ENCODE measurements at regions not wholly inside any gene's neighbourhood (a gene's known extent, or its start where the extent isn't known, plus 50 kb on each side); places are given as distances from the start of the nearest gene placed in this dataset.

DNA sequence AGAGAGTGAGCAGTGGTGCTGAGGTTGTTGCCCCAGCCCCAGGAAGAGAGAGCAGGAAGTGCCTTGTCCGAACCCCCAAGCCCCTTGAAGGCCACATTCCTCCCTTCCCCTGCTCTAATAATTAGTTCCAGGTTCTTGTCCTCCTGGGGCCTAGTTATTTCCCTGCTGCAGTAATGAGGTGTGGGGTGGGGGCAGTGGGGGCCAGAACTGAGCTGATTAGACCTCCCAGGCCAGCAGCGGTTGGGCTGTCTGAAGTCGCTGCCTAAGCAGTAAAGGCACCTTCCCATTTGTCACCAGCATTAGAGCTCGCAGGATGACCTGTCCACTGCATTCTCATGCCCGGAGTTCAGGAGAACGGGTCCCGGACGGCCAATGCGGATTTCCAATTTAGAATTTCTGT is 186.5 kb upstream of the CSF3R start:
- ATAC-seq (no peak), DNase-seq (ENCODE audit: low spot score in 2 of 2) (no peak)
- H3K4me1 Mint-ChIP-seq: peaks cover 6% of the 10 kb centered on the region
- H3K4me3 Mint-ChIP-seq: no peak overlapping the region
- H3K27ac Mint-ChIP-seq: no peak overlapping the region
- no peaks in the 10 kb centered on the region for H3K36me3 Mint-ChIP-seq
- no peaks in the 10 kb centered on the region for H3K9me3 Mint-ChIP-seq

DNA sequence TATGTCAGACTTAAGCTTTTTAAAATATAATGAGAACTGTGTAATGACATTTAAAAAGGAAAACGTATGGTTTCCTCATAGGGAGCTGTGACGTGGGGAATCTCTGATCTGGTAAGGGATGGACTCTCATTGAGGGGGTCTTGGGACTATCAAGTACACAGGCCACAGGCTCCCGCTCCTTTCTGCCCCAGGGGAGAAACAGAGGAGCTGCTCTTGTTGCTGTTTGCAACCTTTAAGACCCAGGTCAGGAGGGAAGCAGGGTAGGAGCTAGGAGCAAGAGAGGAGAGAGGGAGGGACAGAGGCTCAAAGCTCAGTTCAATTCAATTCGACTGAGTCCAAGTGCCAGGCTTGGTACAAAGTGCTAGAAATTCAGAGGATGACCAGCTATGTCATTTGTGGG is 185.1 kb upstream of the CSF3R start:
- no peaks in the 10 kb centered on the region for H3K36me3 Mint-ChIP-seq
- DNase-seq (ENCODE audit: low spot score in 2 of 2) (no peak), ATAC-seq (no peak)
- H3K4me3 Mint-ChIP-seq: no peak overlapping the region
- H3K27ac Mint-ChIP-seq: no peak overlapping the region
- H3K4me1 Mint-ChIP-seq: peaks cover 6% of the 10 kb centered on the region
- H3K9me3 Mint-ChIP-seq: no peaks in the 10 kb centered on the region

DNA sequence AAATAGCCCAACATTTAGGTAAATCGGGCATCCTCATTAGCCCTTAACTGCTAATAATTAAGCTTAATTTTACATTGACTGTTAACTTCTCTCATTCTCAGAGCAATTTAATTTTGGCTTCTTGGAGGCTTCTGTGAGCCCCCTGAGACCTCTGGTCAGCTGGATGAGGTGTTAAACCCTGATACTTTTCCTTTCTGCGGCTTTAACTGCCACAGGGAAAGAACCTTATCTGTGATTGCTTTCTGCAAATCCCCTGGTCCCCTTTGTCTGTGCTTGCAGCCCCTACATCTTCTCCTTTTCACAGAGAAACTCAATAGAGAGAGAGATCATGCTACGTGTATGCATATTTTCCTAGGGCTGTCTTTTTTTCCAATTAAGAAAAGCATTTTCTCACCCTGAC is 184.5 kb upstream of the CSF3R start:
- Mint-ChIP-seq H3K36me3 (no peaks in the 10 kb centered on the region), H3K4me1 (peaks cover 6% of the 10 kb centered on the region), H3K9me3 (no peaks in the 10 kb centered on the region), H3K27ac (no peak overlapping the region), H3K4me3 (no peak overlapping the region)
- DNase-seq (ENCODE audit: low spot score in 2 of 2) (no peak), ATAC-seq (no peak)

DNA sequence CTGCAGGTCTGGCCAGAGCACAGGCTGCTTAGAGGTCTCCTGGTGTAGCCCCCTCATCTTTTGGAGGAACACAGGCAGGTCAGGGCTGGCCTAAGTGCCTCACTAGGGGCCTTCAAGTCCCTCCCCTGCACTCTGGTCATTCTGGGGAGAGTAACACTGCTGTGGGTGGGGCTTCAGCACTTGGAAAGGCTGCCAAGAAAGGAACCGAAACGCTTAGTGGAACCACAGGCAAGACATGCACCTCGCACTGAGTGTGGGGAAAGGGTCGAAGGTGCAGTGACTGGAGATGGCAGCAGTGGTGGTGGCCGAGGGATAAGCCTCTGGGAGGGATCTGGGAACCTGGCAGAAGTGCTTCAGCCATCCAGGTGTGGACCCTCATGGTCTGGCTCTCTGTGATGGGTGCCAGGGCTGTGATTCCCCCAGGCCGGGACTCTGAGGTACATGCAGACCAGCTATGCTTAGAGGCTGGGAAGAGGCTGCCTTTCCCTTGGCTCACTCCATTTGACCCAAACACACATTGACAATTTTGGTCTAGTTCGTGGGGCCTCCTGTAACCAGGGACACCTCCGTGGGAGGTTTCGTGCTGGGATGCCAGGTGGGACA is 182.9 kb upstream of the CSF3R start:
- no peaks in the 10 kb centered on the region for H3K36me3 Mint-ChIP-seq
- H3K27ac Mint-ChIP-seq: no peak overlapping the region
- no peaks in the 10 kb centered on the region for H3K9me3 Mint-ChIP-seq
- ATAC-seq: no peak
- no peak for DNase-seq (ENCODE audit: low spot score in 2 of 2)
- H3K4me1 Mint-ChIP-seq: peaks cover 6% of the 10 kb centered on the region
- H3K4me3 Mint-ChIP-seq: no peak overlapping the region

DNA sequence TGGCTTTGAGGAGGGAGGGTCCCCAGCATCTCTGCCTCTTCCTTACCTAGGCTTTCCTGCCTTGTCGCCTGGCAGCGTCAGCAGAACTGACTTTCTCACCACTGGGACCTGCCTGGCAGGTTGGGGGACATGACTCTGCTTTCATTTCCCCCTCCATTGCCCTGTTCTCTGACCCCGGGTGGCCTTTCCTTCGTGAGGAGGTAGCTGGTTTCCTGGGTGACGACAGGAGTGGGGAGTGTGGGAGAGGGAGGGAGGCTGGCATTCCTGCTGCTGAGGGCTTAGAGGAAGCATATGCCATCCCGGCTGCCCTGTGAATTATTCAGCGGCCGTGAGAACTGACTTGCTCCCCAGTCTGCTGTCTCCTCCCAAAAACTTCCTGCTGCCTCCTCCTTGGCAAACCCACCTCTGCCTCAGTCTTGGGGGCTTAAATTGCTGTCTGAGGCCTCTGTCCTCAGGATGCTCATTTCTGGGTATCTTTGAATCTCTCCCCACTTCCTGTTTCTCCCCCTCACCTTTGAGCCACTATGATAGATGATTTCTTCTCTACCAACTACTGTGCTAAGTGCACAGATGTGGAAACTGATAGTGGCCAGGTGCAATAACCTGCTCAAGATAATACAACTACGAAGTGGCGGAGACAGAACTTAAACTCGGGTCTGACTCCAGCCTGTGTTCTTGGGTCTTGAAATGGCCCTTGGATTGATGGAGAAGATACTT is 182.0 kb upstream of the CSF3R start:
- Mint-ChIP-seq H3K4me1 (peaks cover 6% of the 10 kb centered on the region), H3K9me3 (no peaks in the 10 kb centered on the region), H3K27ac (no peak overlapping the region), H3K4me3 (no peak overlapping the region), H3K36me3 (no peaks in the 10 kb centered on the region)
- DNase-seq (ENCODE audit: low spot score in 2 of 2): no peak
- ATAC-seq: no peak

DNA sequence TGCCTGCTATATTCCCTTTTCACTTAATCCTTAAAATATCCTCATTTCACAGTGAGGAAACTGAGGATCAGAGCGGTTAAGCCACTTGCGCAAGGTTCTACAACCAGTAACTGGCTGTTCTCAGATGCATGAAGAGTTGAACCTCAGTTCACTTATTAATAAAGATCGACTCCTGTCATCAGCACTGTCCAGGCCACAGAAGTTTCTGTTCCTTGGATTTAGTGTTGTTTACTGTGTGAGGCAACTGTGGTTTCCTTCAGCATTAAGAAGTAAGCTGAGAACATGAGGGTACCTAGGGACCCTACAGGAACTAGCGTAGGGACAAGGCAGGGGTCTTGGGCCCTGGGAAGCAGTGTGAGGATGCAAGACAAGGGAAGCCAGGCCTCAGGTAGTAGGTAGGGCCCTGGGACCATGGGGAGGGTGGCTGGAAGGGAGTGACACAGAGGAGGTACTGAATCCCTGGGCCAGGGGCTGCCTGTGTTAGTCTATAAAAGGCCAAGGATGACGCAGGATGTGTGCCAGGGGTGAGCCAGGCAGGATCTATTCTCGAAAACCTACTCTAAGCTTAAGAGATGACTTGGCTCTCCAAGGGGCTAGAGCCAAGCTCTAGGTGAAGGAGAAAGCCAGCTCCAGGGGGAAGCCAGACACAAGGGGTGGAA is 181.2 kb upstream of the CSF3R start:
- peaks cover 6% of the 10 kb centered on the region for H3K4me1 Mint-ChIP-seq
- no peak overlapping the region for H3K4me3 Mint-ChIP-seq
- DNase-seq (ENCODE audit: low spot score in 2 of 2) (no peak), ATAC-seq (no peak)
- H3K36me3 Mint-ChIP-seq: no peaks in the 10 kb centered on the region
- H3K9me3 Mint-ChIP-seq: no peaks in the 10 kb centered on the region
- no peak overlapping the region for H3K27ac Mint-ChIP-seq

DNA sequence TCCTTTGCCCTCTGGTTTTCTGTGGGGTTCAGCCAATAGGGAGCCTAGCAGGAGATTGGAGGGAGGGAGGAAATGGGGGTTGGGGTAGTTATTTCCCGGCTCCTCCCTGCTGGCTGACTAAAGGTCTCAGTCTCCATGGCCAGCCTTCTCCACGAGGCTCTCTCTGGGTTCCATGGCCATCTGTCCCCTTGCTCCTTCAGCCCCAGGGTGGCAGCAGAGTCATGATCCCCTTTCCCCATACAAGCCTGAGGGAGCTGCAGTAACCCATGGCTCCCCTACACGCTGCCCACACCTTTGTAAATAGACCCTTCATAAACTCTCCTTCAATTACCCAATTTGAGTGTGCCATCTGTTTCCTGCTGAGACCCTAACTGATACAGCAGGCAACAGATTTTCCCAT is 176.1 kb upstream of the CSF3R start:
- Mint-ChIP-seq H3K36me3 (no peaks in the 10 kb centered on the region), H3K27ac (no peak overlapping the region), H3K4me3 (no peak overlapping the region), H3K4me1 (no peaks in the 10 kb centered on the region), H3K9me3 (no peaks in the 10 kb centered on the region)
- DNase-seq (ENCODE audit: low spot score in 2 of 2) (no peak), ATAC-seq (no peak)

DNA sequence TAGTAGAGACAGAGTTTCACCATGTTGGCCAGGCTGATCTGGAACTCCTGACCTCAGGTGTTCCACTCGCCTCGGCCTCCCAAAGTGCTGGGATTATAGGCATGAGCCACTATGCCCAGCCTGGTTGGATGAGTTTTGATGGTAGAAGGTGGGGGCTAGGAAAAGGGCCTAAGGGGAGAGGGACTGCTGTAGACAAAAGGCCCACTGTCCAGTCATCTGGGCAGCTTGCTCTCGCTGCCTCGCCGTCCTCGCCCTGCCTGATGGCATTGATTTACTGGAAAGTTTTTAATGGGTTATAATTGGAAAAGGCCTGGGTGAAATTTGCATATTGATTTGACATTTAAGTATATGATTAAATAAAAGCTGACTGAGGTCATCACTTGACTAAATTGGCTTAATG is 175.1 kb upstream of the CSF3R start:
- no peaks in the 10 kb centered on the region for H3K36me3 Mint-ChIP-seq
- H3K4me1 Mint-ChIP-seq: no peaks in the 10 kb centered on the region
- H3K9me3 Mint-ChIP-seq: no peaks in the 10 kb centered on the region
- DNase-seq (ENCODE audit: low spot score in 2 of 2): no peak
- no peak overlapping the region for H3K4me3 Mint-ChIP-seq
- no peak for ATAC-seq
- no peak overlapping the region for H3K27ac Mint-ChIP-seq

DNA sequence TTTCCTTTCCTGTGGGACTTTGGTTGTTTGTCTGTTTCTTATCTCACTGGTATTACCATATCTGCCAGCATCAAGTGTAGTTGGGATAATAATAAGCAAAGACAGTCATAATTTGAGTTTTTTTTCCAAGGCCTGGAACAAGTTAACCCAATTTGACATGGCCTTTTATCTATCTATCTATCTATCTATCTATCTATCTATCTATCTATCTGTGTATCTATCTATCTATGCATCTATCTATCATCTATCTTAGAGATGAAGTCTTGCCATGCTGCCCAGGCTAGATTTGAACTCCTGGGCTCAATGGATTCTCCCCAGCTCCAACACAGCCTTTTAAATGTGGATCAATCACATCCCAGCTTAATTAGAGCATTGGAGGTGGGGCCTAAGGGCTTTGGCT is 174.1 kb upstream of the CSF3R start:
- Mint-ChIP-seq H3K9me3 (no peaks in the 10 kb centered on the region), H3K4me1 (peaks cover 10% of the 10 kb centered on the region)
- no peak for ATAC-seq

DNA sequence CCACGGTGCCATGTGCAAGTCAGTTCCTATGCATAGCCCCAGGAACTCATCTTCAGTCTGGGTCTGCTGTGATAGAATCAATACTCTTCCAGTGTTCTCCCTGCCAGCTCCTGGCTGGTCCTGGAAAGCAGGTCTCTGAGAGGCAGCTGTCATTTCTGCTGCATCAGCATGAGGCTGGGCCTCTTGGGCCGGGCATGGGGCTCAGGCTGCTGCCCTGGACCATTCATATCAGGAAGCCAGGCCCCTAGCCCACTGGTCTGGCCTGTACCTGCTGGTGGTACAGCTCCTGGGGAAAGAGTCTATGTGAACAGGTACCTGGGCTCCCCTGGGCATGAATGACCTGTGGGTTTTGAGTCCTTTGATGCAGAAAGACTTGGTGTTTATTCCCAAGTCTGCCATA is 173.6 kb upstream of the CSF3R start:
- H3K36me3 Mint-ChIP-seq: no peaks in the 10 kb centered on the region
- H3K27ac Mint-ChIP-seq: no peak overlapping the region
- no peak overlapping the region for H3K4me3 Mint-ChIP-seq
- H3K4me1 Mint-ChIP-seq: peaks cover 12% of the 10 kb centered on the region
- H3K9me3 Mint-ChIP-seq: no peaks in the 10 kb centered on the region
- ATAC-seq (no peak), DNase-seq (ENCODE audit: low spot score in 2 of 2) (no peak)

More for the DNA sequence above, 174.1 kb upstream of the CSF3R start:
- no peak overlapping the region for H3K4me3 Mint-ChIP-seq
- no peak for DNase-seq (ENCODE audit: low spot score in 2 of 2)
- no peaks in the 10 kb centered on the region for H3K36me3 Mint-ChIP-seq
- H3K27ac Mint-ChIP-seq: no peak overlapping the region

DNA sequence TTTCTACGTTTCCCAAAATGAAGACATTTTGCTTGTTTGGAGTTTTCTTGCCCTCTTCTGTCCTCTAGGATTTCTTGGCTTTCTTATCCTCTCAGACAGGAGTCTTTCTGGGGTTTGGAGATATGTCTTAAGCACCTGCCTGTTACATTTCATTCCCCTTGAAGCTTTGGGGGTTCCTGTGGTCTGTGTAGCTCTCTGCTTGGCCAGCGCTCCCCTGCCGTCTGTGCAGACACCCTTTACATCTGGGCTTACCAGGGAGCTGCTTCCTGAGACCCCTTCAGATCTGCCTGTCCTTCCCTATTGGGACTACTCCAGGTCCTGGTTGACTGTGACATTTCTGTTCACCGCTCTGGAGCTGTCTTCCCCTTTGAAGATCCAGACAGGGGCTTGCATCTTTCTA is 171.9 kb upstream of the CSF3R start:
- DNase-seq (ENCODE audit: low spot score in 2 of 2): no peak
- H3K27ac Mint-ChIP-seq: no peak overlapping the region
- no peak overlapping the region for H3K4me3 Mint-ChIP-seq
- no peaks in the 10 kb centered on the region for H3K9me3 Mint-ChIP-seq
- H3K4me1 Mint-ChIP-seq: peaks cover 20% of the 10 kb centered on the region
- ATAC-seq: no peak
- H3K36me3 Mint-ChIP-seq: no peaks in the 10 kb centered on the region

DNA sequence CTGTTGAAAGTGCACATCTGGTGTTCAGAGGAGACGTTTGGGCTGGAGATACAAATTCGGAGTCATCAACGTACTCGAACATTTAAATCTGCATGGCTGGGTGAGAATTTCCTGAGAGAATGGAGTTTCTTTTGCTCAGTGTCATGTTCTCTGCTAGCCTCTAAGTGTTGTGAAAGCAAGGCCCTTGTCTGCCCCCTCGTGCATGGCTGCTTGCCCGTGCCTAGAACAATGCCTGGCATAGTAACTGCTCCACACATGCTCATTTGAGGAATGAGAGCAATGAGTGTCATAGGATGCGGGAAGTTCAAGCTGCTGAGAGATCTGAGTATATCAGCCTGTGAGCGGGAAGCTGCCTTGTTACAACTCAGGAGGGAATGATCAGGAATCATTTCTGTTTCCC is 171.1 kb upstream of the CSF3R start:
- DNase-seq (ENCODE audit: low spot score in 2 of 2) (no peak), ATAC-seq (no peak)
- Mint-ChIP-seq H3K36me3 (no peaks in the 10 kb centered on the region), H3K4me3 (no peak overlapping the region), H3K9me3 (no peaks in the 10 kb centered on the region), H3K27ac (no peak overlapping the region), H3K4me1 (peaks cover 20% of the 10 kb centered on the region)

DNA sequence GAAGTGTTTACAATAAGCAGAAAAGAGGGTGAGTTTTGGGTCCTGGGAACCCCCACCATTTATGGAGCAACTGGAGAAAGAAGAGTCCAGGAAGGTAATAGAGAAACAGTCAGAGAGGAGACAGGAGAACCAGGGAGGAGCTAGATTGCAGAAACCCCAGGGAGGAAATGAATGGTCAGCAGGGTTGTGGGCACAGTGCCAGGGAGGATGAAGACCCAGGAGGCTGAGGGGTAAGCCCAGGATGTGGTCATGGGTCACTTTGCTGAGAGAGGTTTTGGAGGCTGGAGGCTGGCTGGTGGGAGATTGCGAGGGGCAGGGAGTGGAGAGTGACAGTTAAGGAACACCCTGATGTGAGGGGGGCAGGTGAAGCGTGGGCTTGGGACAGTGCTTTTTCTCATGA is 169.9 kb upstream of the CSF3R start:
- DNase-seq (ENCODE audit: low spot score in 2 of 2) (no peak), ATAC-seq (no peak)
- no peak overlapping the region for H3K4me3 Mint-ChIP-seq
- H3K27ac Mint-ChIP-seq: no peak overlapping the region
- no peaks in the 10 kb centered on the region for H3K9me3 Mint-ChIP-seq
- H3K4me1 Mint-ChIP-seq: peaks cover 20% of the 10 kb centered on the region
- no peaks in the 10 kb centered on the region for H3K36me3 Mint-ChIP-seq

DNA sequence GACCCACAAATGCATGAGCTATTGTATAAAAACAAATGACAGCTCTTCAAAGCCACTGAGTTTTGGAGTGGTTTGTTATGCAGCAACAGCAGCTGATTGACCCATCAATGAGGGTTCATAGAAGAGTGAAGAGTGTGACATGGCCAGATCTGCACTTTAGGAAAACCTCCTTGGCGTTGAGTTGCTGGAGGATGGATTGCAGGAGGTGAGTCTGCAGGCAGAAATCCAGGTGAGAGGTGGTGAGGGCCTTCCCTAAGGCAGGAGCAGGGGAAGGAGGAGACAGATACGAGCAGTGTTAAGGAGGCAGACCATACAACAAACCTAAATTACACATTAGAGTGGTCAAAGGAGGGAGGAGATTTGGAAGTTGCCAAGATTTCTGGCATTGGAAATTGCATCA is 169.3 kb upstream of the CSF3R start:
- ATAC-seq (no peak), DNase-seq (ENCODE audit: low spot score in 2 of 2) (no peak)
- Mint-ChIP-seq H3K4me1 (peaks cover 20% of the 10 kb centered on the region), H3K9me3 (no peaks in the 10 kb centered on the region), H3K36me3 (no peaks in the 10 kb centered on the region), H3K27ac (no peak overlapping the region), H3K4me3 (no peak overlapping the region)

DNA sequence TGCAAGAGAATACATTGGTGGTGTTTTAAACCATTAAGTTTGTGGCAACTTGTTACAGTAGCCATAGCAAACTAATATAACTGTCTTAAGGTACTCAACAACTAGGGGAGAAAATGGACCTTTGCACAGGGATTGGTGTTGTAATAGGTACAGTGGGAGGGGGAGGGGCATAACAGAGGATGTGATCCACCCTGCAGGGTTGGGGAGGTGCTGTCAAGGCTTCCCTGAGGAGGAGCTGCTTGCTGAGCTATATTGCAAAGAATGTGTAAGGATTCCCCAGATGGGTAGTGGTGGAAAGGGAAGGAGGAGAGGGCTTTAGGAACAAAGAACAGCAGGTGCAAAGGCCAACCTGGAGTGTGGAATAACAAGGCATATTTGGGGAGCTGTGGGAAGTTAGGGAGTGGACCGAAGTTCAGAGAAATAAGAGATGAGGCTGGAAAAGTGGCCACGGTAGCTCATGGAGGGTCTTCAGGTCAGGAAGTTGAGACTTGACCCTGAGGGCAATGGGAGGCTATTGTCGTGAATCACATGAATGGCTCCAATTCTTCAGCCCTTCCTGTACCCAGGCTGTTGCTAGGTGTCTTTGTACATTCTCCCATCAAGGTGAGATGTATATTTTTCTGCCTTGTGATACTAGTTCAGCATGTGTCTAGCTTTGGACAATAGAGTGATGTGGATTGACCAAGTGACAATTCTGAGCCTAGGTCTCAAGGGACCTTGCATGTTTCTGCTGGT is 168.6 kb upstream of the CSF3R start:
- no peaks in the 10 kb centered on the region for H3K36me3 Mint-ChIP-seq
- peaks cover 20% of the 10 kb centered on the region for H3K4me1 Mint-ChIP-seq
- H3K27ac Mint-ChIP-seq: no peak overlapping the region
- no peaks in the 10 kb centered on the region for H3K9me3 Mint-ChIP-seq
- no peak for ATAC-seq
- no peak for DNase-seq (ENCODE audit: low spot score in 2 of 2)
- H3K4me3 Mint-ChIP-seq: no peak overlapping the region
